Erythroblast (primary cell): ENCODE measurements at regions not wholly inside any gene's neighbourhood (a gene's known extent, or its start where the extent isn't known, plus 50 kb on each side); places are given as distances from the start of the nearest gene placed in this dataset.

Experiments
- DNase-seq, 2 experiments: peaks; one replicate each; lab custom pipeline; 2025; lab: John Stamatoyannopoulos, UW
- GATA1 ChIP-seq: IDR thresholded peaks from 2 replicates; pipeline ENCODE4 v1.6.1; 2011; ENCODE audit warnings: low read depth, mild to moderate bottlenecking, control low read depth, low read length, moderate library complexity
- POLR2A ChIP-seq: IDR thresholded peaks from 2 replicates; pipeline ENCODE4 v1.6.1; 2011; ENCODE audit warnings: mild to moderate bottlenecking, low read length

DNA sequence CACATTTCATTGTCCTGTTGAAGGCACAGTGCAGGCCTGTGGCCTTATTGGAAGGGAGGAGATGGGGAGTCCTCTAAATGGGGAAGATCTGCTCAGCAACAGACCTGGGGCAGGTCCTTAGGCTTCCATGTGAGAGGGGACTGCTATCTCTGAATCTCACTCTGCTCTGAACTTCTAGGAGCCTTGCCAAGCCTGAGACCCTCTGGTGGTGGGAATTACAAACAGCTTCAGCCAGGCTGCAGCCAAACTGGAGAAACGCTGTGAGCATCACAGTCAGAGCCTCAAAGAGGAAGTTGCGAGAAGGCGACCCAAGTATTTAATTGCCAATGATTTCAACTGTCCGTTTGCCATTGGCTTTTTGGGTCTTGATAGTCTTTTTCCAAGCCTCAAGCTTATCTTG is 66.8 kb upstream of the MC2R start:
- DNase-seq, result no peak

DNA sequence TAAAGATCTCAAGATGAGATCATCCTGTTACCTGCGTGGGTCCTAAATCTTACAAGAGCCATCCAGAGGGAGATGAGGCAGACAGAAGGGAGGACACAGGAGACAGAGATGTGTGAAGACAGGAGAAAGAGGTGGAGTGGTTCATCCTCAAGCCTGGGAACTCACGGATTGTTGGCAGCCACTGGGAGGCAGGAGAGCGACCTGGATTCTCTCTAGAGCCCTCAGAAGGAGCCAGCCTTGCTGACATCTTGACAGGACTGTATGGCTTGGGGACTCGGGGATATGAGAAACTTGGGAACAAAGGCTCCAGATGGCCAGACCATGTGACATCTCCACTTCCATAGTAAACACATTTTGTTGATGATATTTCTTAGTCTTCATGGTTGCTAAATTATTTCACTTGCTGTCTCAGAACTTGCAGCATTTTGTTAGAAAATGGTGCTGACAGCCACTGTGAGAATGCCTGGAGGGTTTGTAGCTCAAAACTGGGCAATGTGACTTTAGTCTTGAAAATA is 57.8 kb upstream of the MC2R start:
- DNase-seq, result no peak
- TF ChIP-seq POLR2A (no peak), GATA1 (no peak)

More for the DNA sequence above, 66.8 kb upstream of the MC2R start:
- TF ChIP-seq POLR2A (no peak), GATA1 (no peak)
